ENCODE measurements at regions not wholly inside any gene's neighbourhood (a gene's known extent, or its start where the extent isn't known, plus 50 kb on each side); places are given as distances from the start of the nearest gene placed in this dataset.

- no peaks in the 10 kb centered on the region for H3K9me3 ChIP-seq (ENCODE audit: control insufficient read depth, low read depth, low read length)
- H2AFZ ChIP-seq (ENCODE audit: control insufficient read depth, low read length) = no peak overlapping the region
- no peaks in the 10 kb centered on the region for H3K4me1 ChIP-seq (ENCODE audit: control insufficient read depth, extremely low read depth, insufficient read depth, low read length)
- H3K27ac ChIP-seq (ENCODE audit: control insufficient read depth, insufficient read depth, low read length) = no peak overlapping the region
- TF ChIP-seq CTCF (optimal IDR thresholded peaks at IDR 0.05 in 1 of 3, IDR thresholded peaks at IDR 0.05 in 1 of 3, conservative IDR thresholded peaks at IDR 0.05 in 1 of 3; ENCODE audit: extremely low read depth in 1 of 3, insufficient read depth in 2 of 3, low read length in 3 of 3) = no peak
- no peak for TF ChIP-seq EZH2 (IDR thresholded peaks at IDR 0.05; ENCODE audit: low read length)
- no peaks in the 10 kb centered on the region for H4K20me1 ChIP-seq (ENCODE audit: control insufficient read depth, extremely low read depth, insufficient read depth, low read length)
- H3K4me3 ChIP-seq (ENCODE audit: control insufficient read depth in 2 of 3, extremely low read depth in 1 of 3, insufficient read depth in 2 of 3, low read depth in 1 of 3, low read length in 3 of 3) = no peak overlapping the region
- no peaks in the 10 kb centered on the region for H3K9me1 ChIP-seq (ENCODE audit: control insufficient read depth, extremely low read depth, insufficient read depth, low read length)
- H3K4me2 ChIP-seq (ENCODE audit: control insufficient read depth, extremely low read depth, insufficient read depth, low read depth, low read length) = no peak overlapping the region
- FAIRE-seq (no peak), DNase-seq (ENCODE audit: low read depth, low spot score) (no peak)
- no peaks in the 10 kb centered on the region for H3K36me3 ChIP-seq (ENCODE audit: control insufficient read depth in 2 of 2, extremely low read depth in 1 of 2, insufficient read depth in 2 of 2, low read length in 2 of 2)
- no peak overlapping the region for H3K9ac ChIP-seq (ENCODE audit: control insufficient read depth, extremely low read depth, insufficient read depth, low read length)
- H3K27me3 ChIP-seq (ENCODE audit: control insufficient read depth, extremely low read depth, insufficient read depth, low read length) = no peaks in the 10 kb centered on the region
- dilution Hi-C loops (cut with MboI; ENCODE audit: extremely low pct_ligation_motif_present, low sequenced_read_pairs) = no loop called here
- no peaks in the 10 kb centered on the region for H3K79me2 ChIP-seq (ENCODE audit: control insufficient read depth, insufficient read depth, low read length)
Observed at GRCh38 chrX:43315622-43316021, 340.5 kb upstream of the MAOA start.

GRCh38 chrX:43316146-43316545 lies 340.0 kb upstream of the MAOA start:
- H4K20me1 ChIP-seq (ENCODE audit: control insufficient read depth, extremely low read depth, insufficient read depth, low read length) = no peaks in the 10 kb centered on the region
- no peaks in the 10 kb centered on the region for H3K9me3 ChIP-seq (ENCODE audit: control insufficient read depth, low read depth, low read length)
- H3K4me2 ChIP-seq (ENCODE audit: control insufficient read depth, extremely low read depth, insufficient read depth, low read depth, low read length) = no peak overlapping the region
- no peak for TF ChIP-seq CTCF (optimal IDR thresholded peaks at IDR 0.05 in 1 of 3, IDR thresholded peaks at IDR 0.05 in 1 of 3, conservative IDR thresholded peaks at IDR 0.05 in 1 of 3; ENCODE audit: extremely low read depth in 1 of 3, insufficient read depth in 2 of 3, low read length in 3 of 3)
- TF ChIP-seq EZH2 (IDR thresholded peaks at IDR 0.05; ENCODE audit: low read length) = no peak
- H3K36me3 ChIP-seq (ENCODE audit: control insufficient read depth in 2 of 2, extremely low read depth in 1 of 2, insufficient read depth in 2 of 2, low read length in 2 of 2) = no peaks in the 10 kb centered on the region
- no peaks in the 10 kb centered on the region for H3K4me1 ChIP-seq (ENCODE audit: control insufficient read depth, extremely low read depth, insufficient read depth, low read length)
- FAIRE-seq (no peak), DNase-seq (ENCODE audit: low read depth, low spot score) (no peak)
- H2AFZ ChIP-seq (ENCODE audit: control insufficient read depth, low read length) = no peak overlapping the region
- H3K27me3 ChIP-seq (ENCODE audit: control insufficient read depth, extremely low read depth, insufficient read depth, low read length) = no peaks in the 10 kb centered on the region
- H3K79me2 ChIP-seq (ENCODE audit: control insufficient read depth, insufficient read depth, low read length) = no peaks in the 10 kb centered on the region
- H3K27ac ChIP-seq (ENCODE audit: control insufficient read depth, insufficient read depth, low read length) = no peak overlapping the region
- H3K9ac ChIP-seq (ENCODE audit: control insufficient read depth, extremely low read depth, insufficient read depth, low read length) = no peak overlapping the region
- H3K4me3 ChIP-seq (ENCODE audit: control insufficient read depth in 2 of 3, extremely low read depth in 1 of 3, insufficient read depth in 2 of 3, low read depth in 1 of 3, low read length in 3 of 3) = no peak overlapping the region
- H3K9me1 ChIP-seq (ENCODE audit: control insufficient read depth, extremely low read depth, insufficient read depth, low read length) = no peaks in the 10 kb centered on the region
- dilution Hi-C loops (cut with MboI; ENCODE audit: extremely low pct_ligation_motif_present, low sequenced_read_pairs) = no loop called here
